ENCODE measurements at regions not wholly inside any gene's neighbourhood (a gene's known extent, or its start where the extent isn't known, plus 50 kb on each side); places are given as distances from the start of the nearest gene placed in this dataset.

DNA sequence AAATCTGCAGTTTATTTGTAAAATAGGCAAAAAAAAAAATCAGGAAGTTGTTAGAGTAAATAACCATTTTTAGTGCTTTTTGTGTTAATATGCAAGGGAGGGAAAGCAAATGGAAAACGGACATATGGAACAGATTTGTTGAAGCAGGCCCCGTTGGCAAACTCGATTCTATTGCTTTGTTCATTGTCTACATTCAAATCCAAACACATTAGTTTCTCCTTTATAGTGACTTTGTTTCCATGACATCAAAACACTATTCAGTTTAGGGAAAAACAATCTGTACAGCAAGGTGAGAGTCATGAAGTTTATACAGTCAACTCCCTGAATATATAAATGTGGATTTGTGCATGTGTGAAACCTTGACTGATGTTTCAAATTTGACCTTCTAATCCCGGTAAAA is 142.2 kb downstream of the FAM47A start:
- TF ChIP-seq POLR2A (IDR thresholded peaks at IDR 0.05), result no peak
- no peak for TF ChIP-seq CTCF (IDR thresholded peaks at IDR 0.05)
- no peak for DNase-seq
- Histone ChIP-seq H3K4me1 (no peaks in the 10 kb centered on the region), H3K27ac (no peak overlapping the region), H3K27me3 (no peaks in the 10 kb centered on the region), H3K36me3 (no peaks in the 10 kb centered on the region), H3K9me3 (no peaks in the 10 kb centered on the region), H3K4me3 (no peak overlapping the region)

DNA sequence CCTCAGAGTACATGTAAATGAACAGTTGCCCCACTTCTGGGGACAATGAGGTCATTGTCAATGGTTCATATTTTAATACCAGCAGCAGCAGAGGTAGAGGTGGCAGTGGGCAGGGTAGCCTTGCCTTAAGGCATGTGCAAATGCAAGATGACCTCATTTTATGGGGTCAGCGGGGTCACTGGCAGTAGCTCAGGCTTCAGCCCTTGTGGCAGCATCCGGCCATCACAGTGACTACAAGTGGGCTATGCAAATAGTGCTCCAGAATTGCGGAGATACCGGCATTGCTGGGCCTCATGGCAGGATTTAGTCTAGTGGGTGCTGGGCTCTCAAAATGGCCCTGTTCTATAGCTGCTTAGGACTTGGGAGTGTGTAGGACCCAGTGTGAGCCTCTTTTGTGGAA is 144.7 kb downstream of the FAM47A start:
- no peak overlapping the region for H3K27ac ChIP-seq
- TF ChIP-seq CTCF (IDR thresholded peaks at IDR 0.05), result no peak
- no peak for TF ChIP-seq POLR2A (IDR thresholded peaks at IDR 0.05)
- no peaks in the 10 kb centered on the region for H3K4me1 ChIP-seq
- H3K9me3 ChIP-seq, result no peaks in the 10 kb centered on the region
- DNase-seq, result no peak
- no peaks in the 10 kb centered on the region for H3K27me3 ChIP-seq
- H3K36me3 ChIP-seq, result no peaks in the 10 kb centered on the region
- no peak overlapping the region for H3K4me3 ChIP-seq

DNA sequence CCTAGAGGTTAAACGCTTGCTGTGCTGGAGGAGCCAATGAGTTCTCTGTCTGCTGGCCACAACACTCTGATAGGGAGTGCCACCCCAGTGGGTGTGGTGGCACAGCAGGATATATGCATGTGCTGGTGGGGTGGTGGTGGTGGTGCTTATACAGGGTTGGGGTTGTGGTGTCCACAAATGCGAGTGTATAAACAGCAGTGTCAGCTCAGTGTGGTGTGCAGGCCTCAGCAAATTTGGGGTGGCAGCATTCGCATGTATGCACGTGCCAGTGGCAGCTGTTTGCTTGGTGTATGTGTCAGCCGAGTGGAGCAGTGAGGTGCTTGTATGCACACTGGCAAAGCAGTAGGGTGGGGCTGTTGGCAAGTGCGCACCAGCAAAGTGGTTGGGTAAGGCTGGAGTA is 157.4 kb downstream of the FAM47A start:
- no peak for DNase-seq
- Histone ChIP-seq H3K9me3 (peaks cover 0 to 4% (median 0%) of the 10 kb centered on the region in 4 donors), H3K36me3 (no peaks in the 10 kb centered on the region), H3K27me3 (no peaks in the 10 kb centered on the region), H3K4me3 (no peak overlapping the region), H3K27ac (no peak overlapping the region), H3K4me1 (no peaks in the 10 kb centered on the region)
- TF ChIP-seq CTCF (IDR thresholded peaks at IDR 0.05) (no peak), POLR2A (IDR thresholded peaks at IDR 0.05) (no peak)

DNA sequence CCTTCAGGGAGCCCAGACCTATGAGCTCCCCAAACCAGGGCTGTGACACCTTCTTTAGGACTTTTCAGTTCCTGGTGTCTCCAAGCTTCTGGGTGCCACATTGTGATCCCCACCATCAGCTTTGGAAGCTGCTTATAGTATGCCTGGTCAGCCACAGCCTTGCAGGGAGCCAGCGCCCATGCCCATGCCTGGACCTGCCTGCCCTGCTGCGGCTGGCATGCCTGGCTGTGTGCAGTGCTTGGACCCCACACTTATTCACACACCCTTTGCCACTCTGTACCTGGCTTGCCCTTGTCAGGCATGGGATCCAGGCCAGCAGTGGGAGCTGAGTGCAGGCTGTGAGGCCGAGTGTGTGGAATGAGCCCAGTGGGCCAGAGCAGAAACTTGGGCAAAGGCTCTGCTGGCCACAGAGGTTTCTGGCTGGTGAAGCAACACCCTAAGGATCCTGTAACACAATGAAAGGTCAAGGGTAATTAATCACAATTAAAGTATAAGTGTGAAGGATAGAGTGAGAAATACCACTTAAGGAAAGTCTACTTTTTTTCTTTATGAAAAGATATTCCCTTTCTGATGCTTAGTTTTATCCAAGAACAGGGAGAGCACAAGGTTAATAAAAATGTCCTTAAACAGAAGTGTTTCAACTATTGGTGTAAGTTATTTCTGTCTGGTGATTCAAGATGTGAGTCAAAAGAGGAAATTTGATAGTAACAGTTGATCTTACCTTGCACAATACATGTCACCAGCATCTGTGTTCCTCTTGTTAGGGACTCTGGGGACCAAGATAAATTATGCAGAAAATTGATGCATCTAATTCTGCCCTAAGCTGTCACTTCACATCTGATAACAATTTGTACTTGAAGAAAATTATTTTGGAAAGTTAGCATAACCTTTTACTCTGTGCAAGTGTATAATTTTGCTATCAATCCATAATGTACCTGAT is 161.8 kb downstream of the FAM47A start:
- Histone ChIP-seq H3K4me3 (no peak overlapping the region), H3K27me3 (no peaks in the 10 kb centered on the region), H3K27ac (no peak overlapping the region), H3K9me3 (peaks cover 0 to 4% (median 0%) of the 10 kb centered on the region in 4 donors), H3K36me3 (no peaks in the 10 kb centered on the region), H3K4me1 (no peaks in the 10 kb centered on the region)
- no peak for DNase-seq
- TF ChIP-seq POLR2A (IDR thresholded peaks at IDR 0.05) (no peak), CTCF (IDR thresholded peaks at IDR 0.05) (no peak)

DNA sequence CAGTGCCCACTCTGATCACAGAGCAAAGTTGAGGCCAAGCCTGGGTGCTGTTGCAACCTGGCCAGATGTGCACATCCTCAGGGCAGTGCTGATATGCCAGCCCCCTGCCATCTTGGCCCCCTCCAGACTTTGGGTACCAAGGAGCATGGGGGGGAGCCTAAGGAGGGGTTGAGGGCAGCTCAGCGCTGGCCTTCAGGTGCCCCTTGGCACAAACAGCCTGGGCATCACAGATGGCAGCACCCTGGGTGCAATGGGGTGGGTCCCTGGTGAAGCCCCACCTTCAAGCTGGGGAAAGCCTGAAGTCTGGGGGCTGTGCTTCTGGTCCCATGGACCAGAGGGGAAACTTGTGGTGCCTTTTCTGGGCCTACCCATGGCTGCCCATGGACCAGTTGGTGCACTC is 163.0 kb downstream of the FAM47A start:
- Histone ChIP-seq H3K9me3 (peaks cover 0 to 4% (median 0%) of the 10 kb centered on the region in 4 donors), H3K27me3 (no peaks in the 10 kb centered on the region), H3K27ac (no peak overlapping the region), H3K4me1 (no peaks in the 10 kb centered on the region), H3K4me3 (no peak overlapping the region), H3K36me3 (no peaks in the 10 kb centered on the region)
- DNase-seq, result no peak
- TF ChIP-seq CTCF (IDR thresholded peaks at IDR 0.05), result no peak

Data from Peyer's patch (tissue), 4 donors.